Ishikawa (cell line): ENCODE measurements at regions not wholly inside any gene's neighbourhood (a gene's known extent, or its start where the extent isn't known, plus 50 kb on each side); places are given as distances from the start of the nearest gene placed in this dataset.

ENCODE experiments used
- CEBPB ChIP-seq: IDR thresholded peaks from 2 replicates; pipeline ENCODE4 v1.6.1; 2012
- CREB1 ChIP-seq: IDR thresholded peaks from 2 replicates; pipeline ENCODE4 v1.6.1; 2012; ENCODE audit warnings: low read depth
- EGR1 ChIP-seq: IDR thresholded peaks from 2 replicates; pipeline ENCODE4 v1.6.1; 2012
- EP300 ChIP-seq: IDR thresholded peaks from 2 replicates; pipeline ENCODE4 v1.6.1; 2012; ENCODE audit warnings: borderline replicate concordance
- FOXM1 ChIP-seq: IDR thresholded peaks from 2 replicates; pipeline ENCODE4 v1.6.1; 2012; ENCODE audit warnings: low read depth, borderline replicate concordance
- MAX ChIP-seq: IDR thresholded peaks from 2 replicates; pipeline ENCODE4 v1.6.1; 2012
- NFIC ChIP-seq: IDR thresholded peaks from 2 replicates; pipeline ENCODE4 v1.6.1; 2012
- RAD21 ChIP-seq: IDR thresholded peaks from 2 replicates; pipeline ENCODE4 v1.6.1; 2012; ENCODE audit warnings: low read depth
- REST ChIP-seq: IDR thresholded peaks from 2 replicates; pipeline ENCODE4 v1.6.1; 2012; ENCODE audit warnings: low read depth, mild to moderate bottlenecking
- TAF1 ChIP-seq: IDR thresholded peaks from 2 replicates; pipeline ENCODE4 v1.6.1; 2012; ENCODE audit warnings: low read depth, mild to moderate bottlenecking
- TCF12 ChIP-seq: IDR thresholded peaks from 2 replicates; pipeline ENCODE4 v1.6.1; 2012; ENCODE audit warnings: low read depth
- TEAD4 ChIP-seq: IDR thresholded peaks from 2 replicates; pipeline ENCODE4 v1.6.1; 2012
- USF1 ChIP-seq: IDR thresholded peaks from 2 replicates; pipeline ENCODE4 v1.6.1; 2012
- YY1 ChIP-seq: IDR thresholded peaks from 2 replicates; pipeline ENCODE4 v1.6.1; 2012; ENCODE audit warnings: low read depth
- ZBTB7A ChIP-seq: IDR thresholded peaks from 2 replicates; pipeline ENCODE4 v1.6.1; 2012; ENCODE audit warnings: low read depth

GRCh38 chrX:74160816-74161215, 143.2 kb upstream of the ZCCHC13 start:
- TF ChIP-seq USF1, result no peak
- no peak for TF ChIP-seq ZBTB7A
- TF ChIP-seq REST, result no peak
- TF ChIP-seq NFIC, result no peak
- no peak for TF ChIP-seq TCF12
- no peak for TF ChIP-seq EP300

GRCh38 chrX:74160358-74160757, 143.6 kb upstream of the ZCCHC13 start:
- TF ChIP-seq NFIC, result no peak
- TF ChIP-seq ZBTB7A, result no peak
- TF ChIP-seq YY1, result no peak
- TF ChIP-seq FOXM1, result no peak
- TF ChIP-seq TAF1, result no peak
- no peak for TF ChIP-seq EP300
- no peak for TF ChIP-seq REST
- TF ChIP-seq MAX, result no peak

GRCh38 chrX:74147439-74147838, 156.5 kb upstream of the ZCCHC13 start:
- TF ChIP-seq MAX (no peak), EP300 (no peak), EGR1 (no peak), FOXM1 (no peak), CEBPB (no peak), NFIC (no peak), REST (no peak), TEAD4 (no peak), CREB1 (no peak), YY1 (no peak)

GRCh38 chrX:74138943-74139342, 165.0 kb upstream of the ZCCHC13 start:
- TF ChIP-seq REST (no peak), TAF1 (no peak), CREB1 (no peak), NFIC (no peak), CEBPB (no peak), RAD21 (no peak), TCF12 (no peak), MAX (no peak)
